ENCODE measurements at regions not wholly inside any gene's neighbourhood (a gene's known extent, or its start where the extent isn't known, plus 50 kb on each side); places are given as distances from the start of the nearest gene placed in this dataset.

DNA sequence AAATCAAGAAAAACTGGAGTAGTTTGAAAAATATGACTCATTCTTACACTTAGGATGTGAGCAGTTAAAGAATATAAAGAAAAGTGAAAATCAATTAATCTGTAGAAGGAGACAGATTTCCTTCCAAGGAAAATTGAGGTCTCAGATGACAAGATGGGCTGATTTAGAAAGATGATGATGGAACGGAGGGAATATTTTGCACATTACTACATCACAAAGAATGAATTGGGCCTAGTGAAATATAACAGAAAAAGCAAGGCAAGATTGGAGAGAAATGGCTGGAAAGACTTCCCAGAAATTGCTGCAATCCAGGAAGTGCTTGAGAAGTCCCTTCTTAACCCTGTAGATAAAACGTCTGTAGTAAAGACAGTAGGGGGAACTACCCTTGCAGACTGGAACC lies 169.1 kb upstream of the SYT6 start:
- DNase-seq (ENCODE audit: low spot score in 2 of 2), result no peak
- Histone ChIP-seq H3K27ac (no peak overlapping the region), H3K27me3 (no peaks in the 10 kb centered on the region), H3K9me3 (no peaks in the 10 kb centered on the region), H3K36me3 (no peaks in the 10 kb centered on the region), H3K4me3 (no peak overlapping the region), H3K4me1 (no peaks in the 10 kb centered on the region)
- TF ChIP-seq, protein P1, sequence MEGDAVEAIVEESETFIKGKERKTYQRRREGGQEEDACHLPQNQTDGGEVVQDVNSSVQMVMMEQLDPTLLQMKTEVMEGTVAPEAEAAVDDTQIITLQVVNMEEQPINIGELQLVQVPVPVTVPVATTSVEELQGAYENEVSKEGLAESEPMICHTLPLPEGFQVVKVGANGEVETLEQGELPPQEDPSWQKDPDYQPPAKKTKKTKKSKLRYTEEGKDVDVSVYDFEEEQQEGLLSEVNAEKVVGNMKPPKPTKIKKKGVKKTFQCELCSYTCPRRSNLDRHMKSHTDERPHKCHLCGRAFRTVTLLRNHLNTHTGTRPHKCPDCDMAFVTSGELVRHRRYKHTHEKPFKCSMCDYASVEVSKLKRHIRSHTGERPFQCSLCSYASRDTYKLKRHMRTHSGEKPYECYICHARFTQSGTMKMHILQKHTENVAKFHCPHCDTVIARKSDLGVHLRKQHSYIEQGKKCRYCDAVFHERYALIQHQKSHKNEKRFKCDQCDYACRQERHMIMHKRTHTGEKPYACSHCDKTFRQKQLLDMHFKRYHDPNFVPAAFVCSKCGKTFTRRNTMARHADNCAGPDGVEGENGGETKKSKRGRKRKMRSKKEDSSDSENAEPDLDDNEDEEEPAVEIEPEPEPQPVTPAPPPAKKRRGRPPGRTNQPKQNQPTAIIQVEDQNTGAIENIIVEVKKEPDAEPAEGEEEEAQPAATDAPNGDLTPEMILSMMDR (IDR thresholded peaks at IDR 0.05), result no peak
- intact Hi-C loops (cut with DNase I), result no loop called here

DNA sequence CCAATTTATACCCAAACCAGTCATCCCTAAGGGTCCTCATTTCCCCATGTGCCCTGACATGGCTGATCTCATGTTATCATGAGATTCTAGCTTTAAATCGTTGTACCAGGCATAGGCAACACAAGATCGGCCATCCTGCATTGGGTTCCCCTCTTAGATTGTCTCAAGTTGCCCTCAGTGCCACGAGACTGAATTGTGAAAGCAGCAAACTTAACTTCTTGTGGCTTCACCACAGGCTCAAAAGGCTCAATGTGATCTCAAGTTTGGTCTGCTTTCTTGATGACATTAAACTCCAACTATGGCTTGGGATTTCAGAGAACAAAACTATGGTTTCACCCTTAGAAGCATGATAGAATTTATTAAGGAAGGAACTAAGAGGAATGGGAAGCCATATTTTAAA lies 168.5 kb upstream of the SYT6 start:
- no peaks in the 10 kb centered on the region for H3K36me3 ChIP-seq
- H3K4me3 ChIP-seq, result no peak overlapping the region
- no peaks in the 10 kb centered on the region for H3K9me3 ChIP-seq
- H3K27ac ChIP-seq, result no peak overlapping the region
- DNase-seq (ENCODE audit: low spot score in 2 of 2), result no peak
- TF ChIP-seq, protein P1 (IDR thresholded peaks at IDR 0.05), result no peak
- intact Hi-C loops (cut with DNase I), result no loop called here
- H3K4me1 ChIP-seq, result no peaks in the 10 kb centered on the region
- no peaks in the 10 kb centered on the region for H3K27me3 ChIP-seq

DNA sequence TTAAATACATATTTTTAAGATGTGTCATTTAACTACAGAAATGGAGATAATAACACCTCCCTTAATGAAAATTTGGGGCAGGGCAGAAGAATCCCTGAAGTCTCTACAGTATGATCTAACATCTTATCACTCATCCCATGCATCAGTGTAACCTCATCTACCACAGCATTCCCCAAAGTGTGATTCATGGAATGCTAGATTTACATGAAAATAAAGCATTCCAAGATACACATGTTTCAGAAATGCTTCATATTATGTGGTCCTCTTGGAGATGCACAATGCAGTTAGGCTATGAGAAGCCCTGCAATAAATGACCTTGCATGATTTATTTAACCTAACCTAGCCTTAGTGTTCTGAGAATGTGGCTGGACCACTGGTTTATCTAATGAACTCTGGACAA lies 166.9 kb upstream of the SYT6 start:
- H3K4me3 ChIP-seq, result no peak overlapping the region
- no peaks in the 10 kb centered on the region for H3K36me3 ChIP-seq
- no peaks in the 10 kb centered on the region for H3K27me3 ChIP-seq
- H3K4me1 ChIP-seq, result no peaks in the 10 kb centered on the region
- H3K9me3 ChIP-seq, result no peaks in the 10 kb centered on the region
- no peak for DNase-seq (ENCODE audit: low spot score in 2 of 2)
- intact Hi-C loops (cut with DNase I), result no loop called here
- H3K27ac ChIP-seq, result no peak overlapping the region
- TF ChIP-seq, protein P1 (IDR thresholded peaks at IDR 0.05), result no peak

DNA sequence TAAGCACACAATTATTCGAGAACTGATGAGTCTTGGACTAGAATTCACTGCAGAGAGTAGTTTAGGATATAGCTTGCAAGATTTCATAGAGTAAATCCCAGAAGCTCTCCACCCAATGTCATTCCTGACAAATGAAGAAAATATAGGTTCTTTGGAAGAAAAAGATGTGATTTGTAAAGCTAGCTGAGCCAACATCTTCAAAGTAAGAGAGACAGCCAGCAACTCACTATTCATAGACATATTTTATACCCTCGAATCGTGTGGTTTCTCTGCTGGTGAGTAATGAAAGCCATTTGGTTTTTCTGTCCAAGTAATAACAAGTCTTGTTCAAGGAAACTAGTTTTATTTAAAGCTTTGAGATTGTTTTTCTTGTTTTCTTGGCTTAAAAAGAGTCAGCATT lies 165.7 kb upstream of the SYT6 start:
- Histone ChIP-seq H3K27me3 (no peaks in the 10 kb centered on the region), H3K9me3 (no peaks in the 10 kb centered on the region), H3K4me1 (no peaks in the 10 kb centered on the region), H3K4me3 (no peak overlapping the region), H3K27ac (no peak overlapping the region), H3K36me3 (no peaks in the 10 kb centered on the region)
- TF ChIP-seq, protein P1 (IDR thresholded peaks at IDR 0.05), result no peak
- intact Hi-C loops (cut with DNase I), result no loop called here
- DNase-seq (ENCODE audit: low spot score in 2 of 2), result no peak

DNA sequence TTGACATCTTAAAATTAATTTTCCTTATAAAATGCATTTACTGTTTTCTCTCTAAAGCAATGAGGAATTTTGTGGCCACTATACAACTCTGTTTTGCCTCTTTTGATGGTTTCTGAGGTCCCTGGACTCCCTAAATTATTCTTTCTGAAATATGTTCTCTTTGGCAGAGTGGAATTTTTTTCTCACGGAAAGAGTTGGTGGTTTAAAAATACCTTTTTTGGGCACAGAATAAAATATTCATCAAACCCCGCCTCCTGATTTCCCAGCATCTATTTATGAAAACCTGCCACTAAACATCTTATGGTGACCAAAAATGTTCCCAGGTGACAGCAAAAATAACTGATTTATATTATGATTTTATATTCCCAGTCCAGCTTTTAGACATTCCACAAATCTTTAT lies 165.3 kb upstream of the SYT6 start:
- no peaks in the 10 kb centered on the region for H3K36me3 ChIP-seq
- H3K4me3 ChIP-seq, result no peak overlapping the region
- intact Hi-C loops (cut with DNase I), result no loop called here
- no peak for DNase-seq (ENCODE audit: low spot score in 2 of 2)
- H3K27me3 ChIP-seq, result no peaks in the 10 kb centered on the region
- no peaks in the 10 kb centered on the region for H3K4me1 ChIP-seq
- H3K27ac ChIP-seq, result no peak overlapping the region
- TF ChIP-seq, protein P1 (IDR thresholded peaks at IDR 0.05), result no peak
- H3K9me3 ChIP-seq, result no peaks in the 10 kb centered on the region

DNA sequence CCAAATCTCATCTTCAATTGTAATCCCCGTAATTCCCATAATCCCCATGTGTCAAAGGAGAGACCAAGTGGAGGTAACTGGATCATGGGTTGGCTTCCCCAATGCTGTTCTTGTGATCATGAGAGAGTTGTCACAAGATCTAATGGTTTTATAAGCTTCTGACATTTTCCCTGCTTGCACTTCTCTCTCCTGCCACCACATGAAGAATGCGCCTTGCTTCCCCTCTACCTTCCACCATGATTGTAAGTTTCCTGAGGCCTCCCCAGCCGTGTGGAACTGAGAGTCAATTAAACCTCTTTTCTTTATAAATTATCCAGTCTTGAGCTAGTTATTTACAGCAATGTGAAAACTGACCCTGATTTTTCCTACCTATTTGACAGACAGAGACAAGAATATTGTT lies 162.5 kb upstream of the SYT6 start:
- Histone ChIP-seq H3K27me3 (no peaks in the 10 kb centered on the region), H3K36me3 (no peaks in the 10 kb centered on the region), H3K27ac (no peak overlapping the region), H3K4me1 (no peaks in the 10 kb centered on the region), H3K4me3 (no peak overlapping the region), H3K9me3 (no peaks in the 10 kb centered on the region)
- no peak for DNase-seq (ENCODE audit: low spot score in 2 of 2)
- TF ChIP-seq, protein P1 (IDR thresholded peaks at IDR 0.05), result no peak
- intact Hi-C loops (cut with DNase I), result no loop called here
